Sigmoid colon (tissue), 6 donors: ENCODE measurements at regions not wholly inside any gene's neighbourhood (a gene's known extent, or its start where the extent isn't known, plus 50 kb on each side); places are given as distances from the start of the nearest gene placed in this dataset.

Source experiments
- DNase-seq: peaks from one replicate; pipeline ENCODE4 v3.0.0-alpha.2; 2019
- H3K27ac ChIP-seq, 4 donors: fragments of 200-600 bp; sonication (generic); one replicate each; pipeline ENCODE4 v1.5.1; 2016 to 2019; ENCODE audit warnings: mild to moderate bottlenecking in 1 of 4
- H3K27me3 ChIP-seq, 3 donors: fragments of 200-600 bp; sonication (generic); one replicate each; pipeline ENCODE4 v1.5.1; 2019; ENCODE audit warnings: mild to moderate bottlenecking in 1 of 3
- H3K36me3 ChIP-seq, 4 donors: fragments of 200-600 bp; sonication (generic); one replicate each; pipeline ENCODE4 v1.5.1; 2016 to 2019
- H3K4me1 ChIP-seq, 4 donors: fragments of 200-600 bp; sonication (generic); one replicate each; pipeline ENCODE4 v1.5.1; 2017 to 2019
- H3K4me3 ChIP-seq, 4 donors: fragments of 200-600 bp; sonication (generic); one replicate each; pipeline ENCODE4 v1.5.1; 2017 to 2019; ENCODE audit warnings: mild to moderate bottlenecking in 2 of 4, moderate library complexity in 1 of 4
- H3K9me3 ChIP-seq, 4 donors: fragments of 200-600 bp in 3 of 4; sonication (generic) in 3 of 4; one replicate each; pipeline versions ENCODE4 v1.5.1 to v1.6.1; 2013 to 2019
- CTCF ChIP-seq, 4 experiments: fragments of 450-650 bp in 3 of 4; fragments of 200-600 bp in 1 of 4; IDR thresholded peaks; one replicate each; pipeline ENCODE4 v1.5.1; 2016 to 2019; ENCODE audit warnings: antibody characterized with exemption in 4 of 4, mild to moderate bottlenecking in 3 of 4, moderate library complexity in 2 of 4
- EP300 ChIP-seq, 4 donors: sonication (generic); formaldehyde crosslinking; IDR thresholded peaks; one replicate each; pipeline ENCODE4 v1.6.1; 2017; ENCODE audit warnings: antibody characterized with exemption in 4 of 4
- POLR2A ChIP-seq, 2 donors: fragments of 450-650 bp; IDR thresholded peaks; one replicate each; pipeline ENCODE4 v1.6.1; 2016; ENCODE audit warnings: antibody characterized with exemption in 2 of 2, mild to moderate bottlenecking in 2 of 2, moderate library complexity in 2 of 2
- POLR2AphosphoS5 ChIP-seq, 4 donors: sonication (generic); formaldehyde crosslinking; IDR thresholded peaks; one replicate each; pipeline ENCODE4 v1.6.1; 2017; ENCODE audit warnings: antibody characterized with exemption in 4 of 4
- WGBS, 2 donors: extraction: QIAGEN DNeasy Blood & Tissue Kit; methylation state at CpG; one replicate each; pipeline ENCODE4 v1.1.7; 2013; 5-methylcytosine and 5-hydroxymethylcytosine counted together
- intact Hi-C: fragments of 100-400 bp; cut with DNase I; formaldehyde crosslinking; loops from one replicate; pipeline ENCODE4 v1.15.1; 2023
- donor health status: healthy with polysubstance abuse.
- donor health status: healthy.

GRCh38 chr2:46844443-46844842 is 71.2 kb downstream of the MCFD2 start:
- no peak for DNase-seq
- Histone ChIP-seq H3K4me1 (peaks cover 0 to 68% (median 57%) of the 10 kb centered on the region in 4 donors), H3K9me3 (no peaks in the 10 kb centered on the region), H3K27me3 (no peaks in the 10 kb centered on the region), H3K4me3 (no peak overlapping the region), H3K27ac (peak overlapping the region in 3 of 4 donors; percentile 92 to 95 (median 95)), H3K36me3 (no peaks in the 10 kb centered on the region)
- 94 to 97% methylated on average over 1 of the region's 1 CpG for WGBS, 2 donors
- no peak for TF ChIP-seq POLR2AphosphoS5 (IDR thresholded peaks at IDR 0.05)
- no peak for TF ChIP-seq POLR2A (IDR thresholded peaks at IDR 0.05)
- TF ChIP-seq EP300 (IDR thresholded peaks at IDR 0.05), result no peak
- TF ChIP-seq CTCF (IDR thresholded peaks at IDR 0.05), result no peak
- intact Hi-C loops, result no loop called here

DNA sequence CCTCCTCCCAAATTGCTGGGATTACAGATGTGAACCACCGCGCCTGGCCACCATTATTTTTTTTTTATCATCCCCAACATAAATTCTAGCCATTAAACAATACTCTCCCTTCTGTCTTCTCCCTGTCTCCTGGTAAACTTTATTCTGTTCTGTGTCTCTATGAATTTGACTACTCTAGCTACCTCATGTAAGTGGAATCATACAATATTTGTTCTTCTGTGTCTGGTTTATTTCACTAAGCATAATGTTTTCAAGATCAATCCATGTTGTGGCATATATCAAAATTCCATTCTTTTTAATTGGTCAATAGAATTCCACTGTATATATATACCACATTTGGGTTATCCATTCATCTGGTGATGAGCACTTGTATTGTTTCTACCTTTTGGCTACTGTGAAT is 71.6 kb downstream of the MCFD2 start:
- intact Hi-C loops, result no loop called here
- WGBS, 2 donors, result 46 to 94% methylated on average over 2 of the region's 2 CpGs
- H3K36me3 ChIP-seq, result no peaks in the 10 kb centered on the region
- TF ChIP-seq POLR2A (IDR thresholded peaks at IDR 0.05) (no peak), EP300 (IDR thresholded peaks at IDR 0.05) (peak in 1 of 4 donors; percentile 3), POLR2AphosphoS5 (IDR thresholded peaks at IDR 0.05) (peak in 3 of 4 donors; percentile 40 to 60 (median 43)), CTCF (IDR thresholded peaks at IDR 0.05) (no peak)
- no peaks in the 10 kb centered on the region for H3K9me3 ChIP-seq
- H3K27ac ChIP-seq, result peak overlapping the region in 3 of 4 donors; percentile 92 to 95 (median 95)
- H3K4me3 ChIP-seq, result no peak overlapping the region
- DNase-seq, result no peak
- H3K27me3 ChIP-seq, result no peaks in the 10 kb centered on the region
- peaks cover 0 to 64% (median 53%) of the 10 kb centered on the region in 4 donors for H3K4me1 ChIP-seq

GRCh38 chr2:46843316-46843715 is 72.3 kb downstream of the MCFD2 start:
- 79 to 84% methylated on average over 5 of the region's 5 CpGs for WGBS, 2 donors
- H3K36me3 ChIP-seq, result no peaks in the 10 kb centered on the region
- no peaks in the 10 kb centered on the region for H3K9me3 ChIP-seq
- no peaks in the 10 kb centered on the region for H3K27me3 ChIP-seq
- H3K4me1 ChIP-seq, result peaks cover 0 to 57% (median 46%) of the 10 kb centered on the region in 4 donors
- peak overlapping the region in 3 of 4 donors; percentile 92 to 95 (median 95) for H3K27ac ChIP-seq
- no peak overlapping the region for H3K4me3 ChIP-seq
- TF ChIP-seq POLR2AphosphoS5 (IDR thresholded peaks at IDR 0.05), result no peak
- TF ChIP-seq CTCF (IDR thresholded peaks at IDR 0.05), result no peak
- TF ChIP-seq POLR2A (IDR thresholded peaks at IDR 0.05), result no peak
- TF ChIP-seq EP300 (IDR thresholded peaks at IDR 0.05), result no peak
- no peak for DNase-seq
- intact Hi-C loops, result no loop called here

- intact Hi-C loops, result no loop called here
- H3K4me1 ChIP-seq, result peaks cover 0 to 52% (median 41%) of the 10 kb centered on the region in 4 donors
- DNase-seq, result no peak
- peak overlapping the region in 3 of 4 donors; percentile 6 to 95 (median 95) for H3K27ac ChIP-seq
- H3K27me3 ChIP-seq, result no peaks in the 10 kb centered on the region
- WGBS, 2 donors, result 94 to 95% methylated on average over 7 of the region's 7 CpGs
- H3K36me3 ChIP-seq, result no peaks in the 10 kb centered on the region
- no peak overlapping the region for H3K4me3 ChIP-seq
- H3K9me3 ChIP-seq, result no peaks in the 10 kb centered on the region
- TF ChIP-seq POLR2AphosphoS5 (IDR thresholded peaks at IDR 0.05), result no peak
These were observed 72.7 kb downstream of the MCFD2 start for GRCh38 chr2:46842876-46843275.

DNA sequence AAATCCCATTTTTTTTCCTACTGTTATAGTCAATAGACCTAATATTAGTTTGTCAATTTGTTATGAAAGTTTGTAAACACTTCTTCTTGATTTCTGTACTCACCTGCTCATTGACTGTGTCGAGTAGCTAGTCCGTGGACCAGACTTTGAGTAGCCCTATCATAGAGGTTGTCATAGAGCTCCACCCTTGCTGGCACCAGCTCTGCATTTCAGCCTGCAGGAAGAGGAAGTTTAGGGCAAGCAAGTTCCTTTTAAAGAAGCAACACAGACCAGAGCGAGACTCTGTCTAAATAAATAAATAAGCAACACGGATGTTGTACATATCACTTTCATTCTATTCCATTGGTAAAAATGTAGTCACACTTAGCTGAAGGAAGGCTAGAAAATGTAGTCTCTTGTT is 74.0 kb downstream of the MCFD2 start:
- Histone ChIP-seq H3K27me3 (no peaks in the 10 kb centered on the region), H3K4me1 (peaks cover 0 to 41% (median 30%) of the 10 kb centered on the region in 4 donors), H3K4me3 (no peak overlapping the region), H3K27ac (no peak overlapping the region), H3K36me3 (no peaks in the 10 kb centered on the region), H3K9me3 (no peaks in the 10 kb centered on the region)
- WGBS, 2 donors, result 11 to 28% methylated on average over 4 of the region's 4 CpGs
- DNase-seq, result no peak
- intact Hi-C loops, result no loop called here
- TF ChIP-seq CTCF (IDR thresholded peaks at IDR 0.05) (no peak), POLR2AphosphoS5 (IDR thresholded peaks at IDR 0.05) (no peak), EP300 (IDR thresholded peaks at IDR 0.05) (no peak), POLR2A (IDR thresholded peaks at IDR 0.05) (no peak)
